Naive thymus-derived CD8-positive, alpha-beta T cell (primary cell): ENCODE measurements at regions not wholly inside any gene's neighbourhood (a gene's known extent, or its start where the extent isn't known, plus 50 kb on each side); places are given as distances from the start of the nearest gene placed in this dataset.

ENCODE experiments used
- ATAC-seq, 2 donors: fragments of 150-1000 bp; cut with Tn5 transposase in 1 of 2; sonication (Bioruptor Pico), chemical (Tn5 transposase) in 1 of 2; 1 replicate in 1 of 2; 2 replicates in 1 of 2; pipeline ENCODE4 v1.10.0; 2021; ENCODE audit warnings: mild to moderate bottlenecking in 2 of 2, moderate library complexity in 2 of 2
- POLR2A ChIA-PET: fragments of 350-600 bp; sonication (Branson Sonifier 250); formaldehyde crosslinking; loops from one replicate; lab custom pipeline; 2021; ENCODE audit warnings: antibody characterized with exemption; lab: Charles Lee
- DNase-seq, 10 donors: peaks; one replicate each; pipeline versions ENCODE4 v3.0.0 to v3.0.0-alpha.2; 2020 to 2022
- H3K27ac Mint-ChIP-seq, 10 donors: one replicate each; pipeline ENCODE4 v1.8.0; 2020 to 2022; ENCODE audit warnings: mild to moderate bottlenecking in 10 of 10, mixed read lengths in 10 of 10, moderate library complexity in 4 of 10, inconsistent platforms in 1 of 10
- H3K27me3 Mint-ChIP-seq, 5 donors: one replicate each; pipeline ENCODE4 v1.8.0; 2021 to 2022; ENCODE audit warnings: mixed read lengths in 5 of 5
- H3K36me3 Mint-ChIP-seq, 3 donors: one replicate each; pipeline ENCODE4 v1.8.0; 2020 to 2022; ENCODE audit warnings: mixed read lengths in 3 of 3, mild to moderate bottlenecking in 2 of 3, inconsistent platforms in 1 of 3
- H3K4me1 Mint-ChIP-seq, 4 donors: one replicate each; pipeline ENCODE4 v1.8.0; 2021 to 2022; ENCODE audit warnings: mixed read lengths in 4 of 4
- H3K4me3 Mint-ChIP-seq, 10 donors: one replicate each; pipeline ENCODE4 v1.8.0; 2020 to 2022; ENCODE audit warnings: mild to moderate bottlenecking in 10 of 10, mixed read lengths in 10 of 10, moderate library complexity in 6 of 10, inconsistent platforms in 1 of 10
- H3K9me3 Mint-ChIP-seq, 9 donors: one replicate each; pipeline ENCODE4 v1.8.0; 2020 to 2022; ENCODE audit warnings: mixed read lengths in 9 of 9, mild to moderate bottlenecking in 3 of 9, inconsistent platforms in 1 of 9, moderate library complexity in 1 of 9

- no peak overlapping the region for H3K27ac Mint-ChIP-seq
- no peak overlapping the region for H3K4me3 Mint-ChIP-seq
- DNase-seq (no peak), ATAC-seq (no peak)
- POLR2A ChIA-PET, result no interaction called here
- peaks cover 0 to 16% (median 0%) of the 10 kb centered on the region in 5 donors for H3K27me3 Mint-ChIP-seq
- H3K36me3 Mint-ChIP-seq, result peaks cover 0 to 8% (median 0%) of the 10 kb centered on the region in 3 donors
- H3K9me3 Mint-ChIP-seq, result peaks cover 0 to 18% (median 6%) of the 10 kb centered on the region in 9 donors
- no peaks in the 10 kb centered on the region for H3K4me1 Mint-ChIP-seq
Observed at GRCh38 chr15:97076011-97076410, 745.5 kb downstream of the NR2F2 start.

- Mint-ChIP-seq H3K9me3 (peaks cover 0 to 13% (median 6%) of the 10 kb centered on the region in 9 donors), H3K27me3 (peaks cover 0 to 16% (median 4%) of the 10 kb centered on the region in 5 donors), H3K4me3 (no peak overlapping the region), H3K27ac (no peak overlapping the region), H3K4me1 (no peaks in the 10 kb centered on the region), H3K36me3 (peaks cover 0 to 4% (median 0%) of the 10 kb centered on the region in 3 donors)
- no peak for ATAC-seq
- POLR2A ChIA-PET, result no interaction called here
- no peak for DNase-seq
Observed at GRCh38 chr15:97077975-97078374, 747.5 kb downstream of the NR2F2 start.

- H3K9me3 Mint-ChIP-seq, result peaks cover 0 to 13% (median 6%) of the 10 kb centered on the region in 9 donors
- H3K4me3 Mint-ChIP-seq, result no peak overlapping the region
- DNase-seq, result no peak
- H3K4me1 Mint-ChIP-seq, result no peaks in the 10 kb centered on the region
- H3K27ac Mint-ChIP-seq, result no peak overlapping the region
- peaks cover 0 to 16% (median 4%) of the 10 kb centered on the region in 5 donors for H3K27me3 Mint-ChIP-seq
- no peak for ATAC-seq
- POLR2A ChIA-PET, result no interaction called here
- H3K36me3 Mint-ChIP-seq, result peaks cover 0 to 4% (median 0%) of the 10 kb centered on the region in 3 donors
Observed at GRCh38 chr15:97078591-97078990, 748.1 kb downstream of the NR2F2 start.

GRCh38 chr15:97081666-97082226 lies 751.2 kb downstream of the NR2F2 start:
- Mint-ChIP-seq H3K36me3 (no peaks in the 10 kb centered on the region), H3K4me3 (no peak overlapping the region)

GRCh38 chr15:97082830-97083229 lies 752.3 kb downstream of the NR2F2 start:
- H3K4me3 Mint-ChIP-seq, result no peak overlapping the region
- H3K4me1 Mint-ChIP-seq, result peaks cover 0 to 2% (median 0%) of the 10 kb centered on the region in 4 donors
- H3K36me3 Mint-ChIP-seq, result no peaks in the 10 kb centered on the region
- peaks cover 0 to 8% (median 2%) of the 10 kb centered on the region in 9 donors for H3K9me3 Mint-ChIP-seq
- ATAC-seq (no peak), DNase-seq (no peak)
- POLR2A ChIA-PET, result no interaction called here
- H3K27ac Mint-ChIP-seq, result no peak overlapping the region
- peaks cover 0 to 40% (median 4%) of the 10 kb centered on the region in 5 donors for H3K27me3 Mint-ChIP-seq

More at GRCh38 chr15:97081666-97082226, 751.2 kb downstream of the NR2F2 start:
- DNase-seq, result no peak
- no peak overlapping the region for H3K27ac Mint-ChIP-seq
- ATAC-seq, result no peak
- POLR2A ChIA-PET, result no interaction called here
- H3K9me3 Mint-ChIP-seq, result peaks cover 0 to 8% (median 2%) of the 10 kb centered on the region in 9 donors
- H3K4me1 Mint-ChIP-seq, result peaks cover 0 to 2% (median 0%) of the 10 kb centered on the region in 4 donors
- H3K27me3 Mint-ChIP-seq, result peaks cover 0 to 33% (median 4%) of the 10 kb centered on the region in 5 donors

GRCh38 chr15:97084650-97085049 lies 754.1 kb downstream of the NR2F2 start:
- H3K27me3 Mint-ChIP-seq, result peaks cover 0 to 33% (median 4%) of the 10 kb centered on the region in 5 donors

GRCh38 chr15:97085731-97086130 lies 755.2 kb downstream of the NR2F2 start:
- no peak overlapping the region for H3K4me3 Mint-ChIP-seq
- peaks cover 0 to 8% (median 2%) of the 10 kb centered on the region in 9 donors for H3K9me3 Mint-ChIP-seq
- peaks cover 0 to 25% (median 1%) of the 10 kb centered on the region in 5 donors for H3K27me3 Mint-ChIP-seq
- no peak overlapping the region for H3K27ac Mint-ChIP-seq
- DNase-seq (no peak), ATAC-seq (no peak)
- H3K4me1 Mint-ChIP-seq, result peaks cover 0 to 2% (median 0%) of the 10 kb centered on the region in 4 donors
- H3K36me3 Mint-ChIP-seq, result no peaks in the 10 kb centered on the region
- POLR2A ChIA-PET, result no interaction called here

More at GRCh38 chr15:97084650-97085049, 754.1 kb downstream of the NR2F2 start:
- Mint-ChIP-seq H3K4me3 (no peak overlapping the region), H3K4me1 (peaks cover 0 to 2% (median 0%) of the 10 kb centered on the region in 4 donors), H3K27ac (no peak overlapping the region), H3K36me3 (no peaks in the 10 kb centered on the region), H3K9me3 (peaks cover 0 to 8% (median 2%) of the 10 kb centered on the region in 9 donors)
- ATAC-seq, result no peak
- DNase-seq, result no peak
- POLR2A ChIA-PET, result no interaction called here

- Mint-ChIP-seq H3K27me3 (peaks cover 0 to 38% (median 1%) of the 10 kb centered on the region in 5 donors), H3K4me3 (no peak overlapping the region), H3K36me3 (no peaks in the 10 kb centered on the region), H3K4me1 (peaks cover 0 to 2% (median 0%) of the 10 kb centered on the region in 4 donors), H3K9me3 (peaks cover 0 to 12% (median 4%) of the 10 kb centered on the region in 9 donors), H3K27ac (no peak overlapping the region)
- ATAC-seq, result no peak
- POLR2A ChIA-PET, result no interaction called here
- DNase-seq, result no peak
Observed at GRCh38 chr15:97087006-97087741, 756.7 kb downstream of the NR2F2 start.

- H3K9me3 Mint-ChIP-seq, result peaks cover 0 to 12% (median 3%) of the 10 kb centered on the region in 9 donors
- H3K27me3 Mint-ChIP-seq, result peaks cover 0 to 28% (median 3%) of the 10 kb centered on the region in 5 donors
- DNase-seq, result no peak
- POLR2A ChIA-PET, result no interaction called here
- no peak overlapping the region for H3K27ac Mint-ChIP-seq
- ATAC-seq, result no peak
- no peaks in the 10 kb centered on the region for H3K4me1 Mint-ChIP-seq
- no peaks in the 10 kb centered on the region for H3K36me3 Mint-ChIP-seq
- no peak overlapping the region for H3K4me3 Mint-ChIP-seq
Observed at GRCh38 chr15:97091093-97091492, 760.6 kb downstream of the NR2F2 start.

- ATAC-seq, result no peak
- Mint-ChIP-seq H3K9me3 (peaks cover 0 to 12% (median 4%) of the 10 kb centered on the region in 9 donors), H3K36me3 (no peaks in the 10 kb centered on the region), H3K4me3 (no peak overlapping the region), H3K27me3 (peaks cover 0 to 14% (median 1%) of the 10 kb centered on the region in 5 donors), H3K27ac (no peak overlapping the region), H3K4me1 (no peaks in the 10 kb centered on the region)
- POLR2A ChIA-PET, result no interaction called here
- no peak for DNase-seq
Observed at GRCh38 chr15:97092656-97093055, 762.2 kb downstream of the NR2F2 start.

GRCh38 chr15:97096303-97096835 lies 765.9 kb downstream of the NR2F2 start:
- peaks cover 0 to 28% (median 7%) of the 10 kb centered on the region in 9 donors for H3K9me3 Mint-ChIP-seq
- no peaks in the 10 kb centered on the region for H3K4me1 Mint-ChIP-seq
- H3K27me3 Mint-ChIP-seq, result peaks cover 0 to 20% (median 1%) of the 10 kb centered on the region in 5 donors
- no peak overlapping the region for H3K27ac Mint-ChIP-seq
- POLR2A ChIA-PET, result no interaction called here
- no peaks in the 10 kb centered on the region for H3K36me3 Mint-ChIP-seq
- H3K4me3 Mint-ChIP-seq, result no peak overlapping the region
- no peak for ATAC-seq
- DNase-seq, result no peak

GRCh38 chr15:97099040-97099439 lies 768.5 kb downstream of the NR2F2 start:
- no peak for ATAC-seq
- H3K27me3 Mint-ChIP-seq, result peaks cover 0 to 20% (median 0%) of the 10 kb centered on the region in 5 donors
- no peak overlapping the region for H3K27ac Mint-ChIP-seq

GRCh38 chr15:97101572-97101971 lies 771.1 kb downstream of the NR2F2 start:
- peaks cover 0 to 34% (median 6%) of the 10 kb centered on the region in 9 donors for H3K9me3 Mint-ChIP-seq

More at GRCh38 chr15:97099040-97099439, 768.5 kb downstream of the NR2F2 start:
- Mint-ChIP-seq H3K9me3 (peaks cover 0 to 28% (median 7%) of the 10 kb centered on the region in 9 donors), H3K36me3 (no peaks in the 10 kb centered on the region), H3K4me1 (no peaks in the 10 kb centered on the region), H3K4me3 (no peak overlapping the region)
- DNase-seq, result no peak
- POLR2A ChIA-PET, result no interaction called here

More at GRCh38 chr15:97101572-97101971, 771.1 kb downstream of the NR2F2 start:
- ATAC-seq, result no peak
- DNase-seq, result no peak
- Mint-ChIP-seq H3K4me1 (no peaks in the 10 kb centered on the region), H3K36me3 (no peaks in the 10 kb centered on the region), H3K27ac (no peak overlapping the region), H3K4me3 (no peak overlapping the region), H3K27me3 (peaks cover 0 to 17% (median 0%) of the 10 kb centered on the region in 5 donors)
- POLR2A ChIA-PET, result no interaction called here
